ENCODE measurements at regions not wholly inside any gene's neighbourhood (a gene's known extent, or its start where the extent isn't known, plus 50 kb on each side); places are given as distances from the start of the nearest gene placed in this dataset.

GRCh38 chr14:38339696-38340095 is 83.8 kb upstream of the CLEC14A start:
- Histone ChIP-seq H3K36me3 (no peaks in the 10 kb centered on the region), H3K4me3 (no peak overlapping the region), H3K9me3 (no peaks in the 10 kb centered on the region), H3K4me1 (no peaks in the 10 kb centered on the region), H3K27me3 (no peaks in the 10 kb centered on the region), H3K27ac (no peak overlapping the region)
- no peak for DNase-seq
- 81 to 100% methylated on average over 1 of the region's 1 CpG for WGBS, 2 donors
- TF ChIP-seq, protein P1, sequence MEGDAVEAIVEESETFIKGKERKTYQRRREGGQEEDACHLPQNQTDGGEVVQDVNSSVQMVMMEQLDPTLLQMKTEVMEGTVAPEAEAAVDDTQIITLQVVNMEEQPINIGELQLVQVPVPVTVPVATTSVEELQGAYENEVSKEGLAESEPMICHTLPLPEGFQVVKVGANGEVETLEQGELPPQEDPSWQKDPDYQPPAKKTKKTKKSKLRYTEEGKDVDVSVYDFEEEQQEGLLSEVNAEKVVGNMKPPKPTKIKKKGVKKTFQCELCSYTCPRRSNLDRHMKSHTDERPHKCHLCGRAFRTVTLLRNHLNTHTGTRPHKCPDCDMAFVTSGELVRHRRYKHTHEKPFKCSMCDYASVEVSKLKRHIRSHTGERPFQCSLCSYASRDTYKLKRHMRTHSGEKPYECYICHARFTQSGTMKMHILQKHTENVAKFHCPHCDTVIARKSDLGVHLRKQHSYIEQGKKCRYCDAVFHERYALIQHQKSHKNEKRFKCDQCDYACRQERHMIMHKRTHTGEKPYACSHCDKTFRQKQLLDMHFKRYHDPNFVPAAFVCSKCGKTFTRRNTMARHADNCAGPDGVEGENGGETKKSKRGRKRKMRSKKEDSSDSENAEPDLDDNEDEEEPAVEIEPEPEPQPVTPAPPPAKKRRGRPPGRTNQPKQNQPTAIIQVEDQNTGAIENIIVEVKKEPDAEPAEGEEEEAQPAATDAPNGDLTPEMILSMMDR (IDR thresholded peaks at IDR 0.05) = no peak
- no peak for TF ChIP-seq POLR2A (IDR thresholded peaks at IDR 0.05)
- intact Hi-C loops (cut with DNase I) = no loop called here

- H3K27me3 ChIP-seq = no peaks in the 10 kb centered on the region
- no peak for DNase-seq
- no peaks in the 10 kb centered on the region for H3K36me3 ChIP-seq
- no peaks in the 10 kb centered on the region for H3K4me1 ChIP-seq
- H3K4me3 ChIP-seq = no peak overlapping the region
- no peak for TF ChIP-seq POLR2A (IDR thresholded peaks at IDR 0.05)
- TF ChIP-seq, protein P1 (IDR thresholded peaks at IDR 0.05) = no peak
- intact Hi-C loops (cut with DNase I) = no loop called here
- no peaks in the 10 kb centered on the region for H3K9me3 ChIP-seq
- H3K27ac ChIP-seq = no peak overlapping the region
Measured at GRCh38 chr14:38336298-38336697, 80.4 kb upstream of the CLEC14A start.

GRCh38 chr14:38330275-38330674 is 74.4 kb upstream of the CLEC14A start:
- no peaks in the 10 kb centered on the region for H3K4me1 ChIP-seq
- H3K4me3 ChIP-seq = no peak overlapping the region
- intact Hi-C loops (cut with DNase I) = no loop called here
- no peak for DNase-seq
- no peaks in the 10 kb centered on the region for H3K9me3 ChIP-seq
- H3K27me3 ChIP-seq = no peaks in the 10 kb centered on the region
- TF ChIP-seq POLR2A (IDR thresholded peaks at IDR 0.05) = no peak
- TF ChIP-seq, protein P1 (IDR thresholded peaks at IDR 0.05) = no peak
- 44 to 57% methylated on average over 2 of the region's 2 CpGs for WGBS, 2 donors
- H3K36me3 ChIP-seq = no peaks in the 10 kb centered on the region
- no peak overlapping the region for H3K27ac ChIP-seq

GRCh38 chr14:38329246-38329645 is 73.4 kb upstream of the CLEC14A start:
- no peak overlapping the region for H3K27ac ChIP-seq
- WGBS, 2 donors = 39 to 61% methylated on average over 1 of the region's 1 CpG
- no peaks in the 10 kb centered on the region for H3K27me3 ChIP-seq
- H3K9me3 ChIP-seq = no peaks in the 10 kb centered on the region
- H3K4me1 ChIP-seq = no peaks in the 10 kb centered on the region
- DNase-seq = no peak
- intact Hi-C loops (cut with DNase I) = no loop called here
- H3K36me3 ChIP-seq = no peaks in the 10 kb centered on the region
- no peak overlapping the region for H3K4me3 ChIP-seq
- no peak for TF ChIP-seq POLR2A (IDR thresholded peaks at IDR 0.05)
- TF ChIP-seq, protein P1 (IDR thresholded peaks at IDR 0.05) = no peak

- H3K9me3 ChIP-seq = no peaks in the 10 kb centered on the region
- no peaks in the 10 kb centered on the region for H3K36me3 ChIP-seq
- H3K27me3 ChIP-seq = no peaks in the 10 kb centered on the region
- intact Hi-C loops (cut with DNase I) = no loop called here
- H3K27ac ChIP-seq = no peak overlapping the region
- no peak for DNase-seq
- no peak overlapping the region for H3K4me3 ChIP-seq
- H3K4me1 ChIP-seq = no peaks in the 10 kb centered on the region
- TF ChIP-seq POLR2A (IDR thresholded peaks at IDR 0.05) = no peak
- TF ChIP-seq, protein P1 (IDR thresholded peaks at IDR 0.05) = no peak
- WGBS, 2 donors = 63 to 67% methylated on average over 3 of the region's 3 CpGs
Measured at GRCh38 chr14:38316922-38317321, 61.0 kb upstream of the CLEC14A start.
